K562 (cell line): ENCODE measurements at regions not wholly inside any gene's neighbourhood (a gene's known extent, or its start where the extent isn't known, plus 50 kb on each side); places are given as distances from the start of the nearest gene placed in this dataset.

Source experiments
- ATF4 ChIP-seq: fragments of 450-650 bp; formaldehyde crosslinking; IDR thresholded peaks from 2 replicates; pipeline ENCODE4 v1.4.0; 2022; ENCODE audit warnings: mild to moderate bottlenecking, moderate library complexity
- BCL6 ChIP-seq: fragments of 250-450 bp; sonication (Bioruptor Pico); IDR thresholded peaks from 2 replicates; pipeline ENCODE4 v1.4.0; 2020
- CREB3 ChIP-seq: fragments of 450-650 bp; conservative IDR thresholded peaks from 2 replicates; pipeline ENCODE4 v1.6.1; 2016; ENCODE audit warnings: missing genetic modification characterization, low read depth, mild to moderate bottlenecking, missing compliant biosample characterization, moderate library complexity
- CREB3L1 ChIP-seq: fragments of 450-650 bp; IDR thresholded peaks from 2 replicates; pipeline ENCODE4 v1.6.1; 2014; ENCODE audit warnings: low read depth, mild to moderate bottlenecking, moderate library complexity, borderline replicate concordance
- IRF1 ChIP-seq: sonication (generic); formaldehyde crosslinking; IDR thresholded peaks from 2 replicates; pipeline ENCODE4 v1.8.0; 2022; ENCODE audit warnings: missing genetic modification reagents, mild to moderate bottlenecking, borderline replicate concordance
- JUNB ChIP-seq: fragments of 450-650 bp; formaldehyde crosslinking; conservative IDR thresholded peaks from 2 replicates; pipeline ENCODE4 v1.4.0; 2020; ENCODE audit warnings: mild to moderate bottlenecking
- PBX2 ChIP-seq, 2 experiments: IDR thresholded peaks in 1 of 2; conservative IDR thresholded peaks in 1 of 2; 2 replicates each; pipeline ENCODE4 v1.6.1; 2016; ENCODE audit warnings: low read depth in 2 of 2, mild to moderate bottlenecking in 1 of 2, missing compliant biosample characterization in 1 of 2, missing genetic modification characterization in 1 of 2, moderate library complexity in 1 of 2
- PHF8 ChIP-seq: fragments of 200-600 bp; sonication (generic); IDR thresholded peaks from 2 replicates; pipeline ENCODE4 v1.6.1; 2012; ENCODE audit warnings: mixed run types, mild to moderate bottlenecking, inconsistent platforms, low read length, moderate library complexity, borderline replicate concordance
- POLR2AphosphoS5 ChIP-seq: IDR thresholded peaks from 2 replicates; pipeline ENCODE4 v1.6.1; 2011; ENCODE audit warnings: mild to moderate bottlenecking, low read depth, low read length, moderate library complexity; ENCODE audit not compliant: control insufficient read depth, insufficient read depth
- RBM25 ChIP-seq: fragments of 200-400 bp; formaldehyde crosslinking; IDR thresholded peaks from 2 replicates; pipeline ENCODE4 v1.6.1; 2018; ENCODE audit warnings: low read length, low read depth, moderate library complexity; ENCODE audit not compliant: severe bottlenecking
- RBM34 ChIP-seq: fragments of 200-400 bp; formaldehyde crosslinking; IDR thresholded peaks from 2 replicates; pipeline ENCODE4 v1.6.1; 2018; ENCODE audit warnings: low read length, borderline replicate concordance; ENCODE audit not compliant: insufficient read depth
- TARDBP ChIP-seq: fragments of 450-650 bp; IDR thresholded peaks from 2 replicates; pipeline ENCODE4 v1.6.1; 2016
- YY1 ChIP-seq, 3 experiments: IDR thresholded peaks; 2 replicates each; pipeline ENCODE4 v1.6.1; 2011; ENCODE audit warnings: low read length in 2 of 3, mild to moderate bottlenecking in 2 of 3, moderate library complexity in 2 of 3, borderline replicate concordance in 1 of 3, control low read depth in 1 of 3, low read depth in 1 of 3; ENCODE audit not compliant: insufficient read depth in 3 of 3, insufficient replicate concordance in 2 of 3, control insufficient read depth in 1 of 3, insufficient read length in 1 of 3; ENCODE audit errors: extremely low read depth in 1 of 3
- ZNF146 ChIP-seq: IDR thresholded peaks from one replicate; pipeline ENCODE4 v1.6.1; 2018; ENCODE audit warnings: missing compliant biosample characterization; ENCODE audit not compliant: unreplicated experiment
- ZNF408 ChIP-seq: fragments of 250-450 bp; sonication (Bioruptor Pico); IDR thresholded peaks from 2 replicates; pipeline ENCODE4 v1.4.0; 2020; ENCODE audit warnings: low read depth, mild to moderate bottlenecking, moderate library complexity
- ZNF511 ChIP-seq: sonication (generic); formaldehyde crosslinking; IDR thresholded peaks from 2 replicates; pipeline ENCODE4 v1.8.0; 2022; ENCODE audit warnings: mild to moderate bottlenecking, missing genetic modification reagents
- ZZZ3 ChIP-seq: fragments of 450-650 bp; IDR thresholded peaks from 2 replicates; pipeline ENCODE4 v1.6.1; 2016; ENCODE audit warnings: antibody characterized with exemption, mild to moderate bottlenecking, moderate library complexity

- TF ChIP-seq PBX2 (CRISPR knock-in tag; IDR thresholded peaks at IDR 0.05; ENCODE audit: low read depth) (no peak), PBX2 (tag; conservative IDR thresholded peaks at IDR 0.05; ENCODE audit: low read depth) (no peak), IRF1 (no peak), ZNF408 (CRISPR knock-in tag) (no peak), ZNF511 (CRISPR knock-in tag) (peak; percentile 48; the same call in 1 of the 2 replicates), BCL6 (CRISPR knock-in tag) (no peak), ATF4 (CRISPR knock-in tag) (no peak), JUNB (CRISPR knock-in tag) (no peak), PHF8 (no peak), RBM25 (no peak), CREB3 (0 out of 2 replicates have a peak, but pooled peaks have one; percentile 41), ZNF146 (no peak), POLR2AphosphoS5 (no peak), TARDBP (no peak), RBM34 (no peak), ZZZ3 (no peak), CREB3L1 (0 out of 2 replicates have a peak, but pooled peaks have one; percentile 23), YY1 (IDR thresholded peaks at IDR 0.05; ENCODE audit: borderline replicate concordance in 1 of 3, control insufficient read depth in 1 of 3, extremely low read depth in 1 of 3, insufficient read depth in 3 of 3, insufficient read length in 1 of 3, insufficient replicate concordance in 2 of 3, low read depth in 1 of 3, low read length in 2 of 3) (peak in 1 of 3 experiments; percentile 58)
These were observed 314.5 kb downstream of the ALG10 start (continued) for GRCh38 chr12:34336619-34337465.
